Spleen (tissue), 11 donors: ENCODE measurements at regions not wholly inside any gene's neighbourhood (a gene's known extent, or its start where the extent isn't known, plus 50 kb on each side); places are given as distances from the start of the nearest gene placed in this dataset.

Experiments used
- DNase-seq: peaks from one replicate; pipeline ENCODE4 v3.0.0-alpha.2; 2020
- H3K27ac ChIP-seq, 8 donors: fragments of 200-600 bp; sonication (generic) in 7 of 8; 1 replicate in 4 of 8; 2 replicates in 4 of 8; pipeline versions ENCODE4 v1.5.0 to v1.8.0; 2016 to 2021; ENCODE audit warnings: inconsistent platforms in 4 of 8, mild to moderate bottlenecking in 4 of 8, moderate library complexity in 1 of 8
- H3K27me3 ChIP-seq, 7 donors: fragments of 200-600 bp; sonication (generic) in 6 of 7; replicated peaks in 1 of 7; 1 replicate in 4 of 7; 2 replicates in 3 of 7; pipeline versions ENCODE4 v1.5.0 to v1.8.0; 2016 to 2021; ENCODE audit warnings: inconsistent platforms in 3 of 7, mild to moderate bottlenecking in 1 of 7
- H3K36me3 ChIP-seq, 6 donors: fragments of 200-600 bp; sonication (generic) in 5 of 6; 1 replicate in 4 of 6; 2 replicates in 2 of 6; pipeline versions ENCODE4 v1.5.0 to v1.8.0; 2016 to 2021; ENCODE audit warnings: inconsistent platforms in 2 of 6
- H3K4me1 ChIP-seq, 6 donors: fragments of 200-600 bp; sonication (generic) in 5 of 6; 1 replicate in 3 of 6; 2 replicates in 3 of 6; pipeline versions ENCODE4 v1.5.0 to v1.8.0; 2016 to 2021; ENCODE audit warnings: inconsistent platforms in 3 of 6
- H3K4me3 ChIP-seq, 8 donors: fragments of 200-600 bp; sonication (generic) in 7 of 8; 1 replicate in 4 of 8; 2 replicates in 4 of 8; pipeline versions ENCODE4 v1.5.0 to v1.8.0; 2016 to 2021; ENCODE audit warnings: inconsistent platforms in 4 of 8, mild to moderate bottlenecking in 4 of 8, moderate library complexity in 2 of 8
- H3K9me3 ChIP-seq, 8 donors: fragments of 200-600 bp; sonication (generic) in 7 of 8; 1 replicate in 4 of 8; 2 replicates in 4 of 8; pipeline versions ENCODE4 v1.5.0 to v1.8.0; 2016 to 2021; ENCODE audit warnings: inconsistent platforms in 4 of 8
- POLR2A ChIP-seq, 3 donors: fragments of 450-650 bp; IDR thresholded peaks; one replicate each; pipeline ENCODE4 v1.5.1; 2017; ENCODE audit warnings: antibody characterized with exemption in 3 of 3, mild to moderate bottlenecking in 1 of 3
- POLR2AphosphoS5 ChIP-seq, 3 donors: sonication (generic); formaldehyde crosslinking; IDR thresholded peaks; one replicate each; pipeline ENCODE4 v1.5.1; 2017; ENCODE audit warnings: antibody characterized with exemption in 3 of 3
- WGBS, 5 donors: extraction: QIAGEN DNeasy Blood & Tissue Kit in 3 of 5; methylation state at CpG; one replicate each; pipeline versions ENCODE4 v1.1.5 to v1.1.7; 2013 to 2018; 5-methylcytosine and 5-hydroxymethylcytosine counted together
- intact Hi-C: fragments of 100-400 bp; cut with DNase I; formaldehyde crosslinking; loops from one replicate; pipeline ENCODE4 v1.15.0; 2023; ENCODE audit warnings: low total_unique reads
- TF ChIP-seq, protein P1 (sequence below), 11 experiments: fragments of 200-600 bp in 7 of 11; fragments of 450-650 bp in 4 of 11; sonication (generic) in 4 of 11; IDR thresholded peaks in 8 of 11; conservative IDR thresholded peaks in 3 of 11; 1 replicate in 7 of 11; 2 replicates in 4 of 11; pipeline versions ENCODE4 v1.4.0 to v1.8.0; 2016 to 2021; ENCODE audit warnings: antibody characterized with exemption in 11 of 11, inconsistent platforms in 4 of 11, mild to moderate bottlenecking in 1 of 11
- donor health status: healthy with polysubstance abuse.
- donor health status: DM: no; HTN: no; CAD: no; lungs with moderate emphysema.
- donor health status: DM: no; HTN: no; CAD: no.
- donor health status: Bipolar disorder and iron deficiency.
- donor health status: healthy.
- donor health status: DM: no; HTN: no; CAD: no.
- donor health status: DM: yes; HTN: yes; CAD: no.

DNA sequence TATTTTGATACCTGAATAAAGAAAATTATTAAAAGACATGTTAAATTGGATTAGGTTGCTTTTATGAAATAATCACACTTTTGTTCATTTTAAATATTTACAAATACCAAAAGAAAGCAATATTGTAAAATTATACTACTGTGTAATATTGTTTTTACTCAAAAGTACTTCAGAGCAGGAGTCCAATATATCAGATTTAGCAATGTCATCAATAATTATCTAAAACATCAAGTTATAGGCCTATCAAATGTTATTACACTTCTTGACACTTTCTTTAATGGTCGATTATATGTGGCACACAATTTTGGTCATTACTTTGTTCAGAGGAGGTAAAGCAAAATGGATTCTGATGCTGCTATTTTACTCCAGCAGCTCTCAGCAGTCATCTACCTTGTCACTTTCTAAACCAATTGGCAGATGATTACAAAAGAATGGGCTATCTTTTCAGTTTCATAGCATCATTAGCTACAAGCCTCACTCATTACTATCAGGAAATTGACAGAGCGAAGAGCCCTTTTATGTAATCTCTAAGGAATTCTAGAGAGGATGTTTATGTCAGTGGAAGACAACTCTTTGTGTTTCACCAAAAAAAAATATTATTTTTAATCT is 318.6 kb downstream of the PLOD2 start:
- Histone ChIP-seq H3K4me3 (no peak overlapping the region), H3K27ac (no peak overlapping the region), H3K9me3 (no peaks in the 10 kb centered on the region), H3K36me3 (no peaks in the 10 kb centered on the region), H3K27me3 (no peaks in the 10 kb centered on the region), H3K4me1 (no peaks in the 10 kb centered on the region)
- no peak for TF ChIP-seq POLR2A (IDR thresholded peaks at IDR 0.05)
- TF ChIP-seq, protein P1, sequence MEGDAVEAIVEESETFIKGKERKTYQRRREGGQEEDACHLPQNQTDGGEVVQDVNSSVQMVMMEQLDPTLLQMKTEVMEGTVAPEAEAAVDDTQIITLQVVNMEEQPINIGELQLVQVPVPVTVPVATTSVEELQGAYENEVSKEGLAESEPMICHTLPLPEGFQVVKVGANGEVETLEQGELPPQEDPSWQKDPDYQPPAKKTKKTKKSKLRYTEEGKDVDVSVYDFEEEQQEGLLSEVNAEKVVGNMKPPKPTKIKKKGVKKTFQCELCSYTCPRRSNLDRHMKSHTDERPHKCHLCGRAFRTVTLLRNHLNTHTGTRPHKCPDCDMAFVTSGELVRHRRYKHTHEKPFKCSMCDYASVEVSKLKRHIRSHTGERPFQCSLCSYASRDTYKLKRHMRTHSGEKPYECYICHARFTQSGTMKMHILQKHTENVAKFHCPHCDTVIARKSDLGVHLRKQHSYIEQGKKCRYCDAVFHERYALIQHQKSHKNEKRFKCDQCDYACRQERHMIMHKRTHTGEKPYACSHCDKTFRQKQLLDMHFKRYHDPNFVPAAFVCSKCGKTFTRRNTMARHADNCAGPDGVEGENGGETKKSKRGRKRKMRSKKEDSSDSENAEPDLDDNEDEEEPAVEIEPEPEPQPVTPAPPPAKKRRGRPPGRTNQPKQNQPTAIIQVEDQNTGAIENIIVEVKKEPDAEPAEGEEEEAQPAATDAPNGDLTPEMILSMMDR (IDR thresholded peaks at IDR 0.05 in 8 of 11, conservative IDR thresholded peaks at IDR 0.05 in 3 of 11): no peak
- TF ChIP-seq POLR2AphosphoS5 (IDR thresholded peaks at IDR 0.05): no peak
- no peak for DNase-seq
- intact Hi-C loops: no loop called here
- 73 to 87% (median 74%) methylated on average over 2 of the region's 2 CpGs for WGBS, 5 donors

DNA sequence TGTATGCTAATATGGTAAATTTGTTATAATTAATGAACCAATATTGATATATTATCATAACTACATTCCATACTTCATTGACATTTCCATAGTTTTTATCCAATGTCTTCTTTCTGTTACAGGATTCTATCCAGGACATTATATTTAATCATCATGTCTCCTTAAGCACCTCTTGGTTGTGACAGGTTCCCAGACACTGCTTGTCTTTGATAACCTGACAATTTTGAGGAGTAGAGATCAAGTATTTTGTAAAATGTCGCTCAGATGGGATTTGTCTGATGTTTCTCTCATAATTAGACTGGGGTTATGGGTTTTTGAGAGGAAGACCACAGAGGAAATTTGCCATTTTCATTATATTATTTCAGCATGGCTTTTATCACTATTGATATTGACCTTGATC is 317.4 kb downstream of the PLOD2 start:
- H3K36me3 ChIP-seq: no peaks in the 10 kb centered on the region
- 52 to 82% (median 72%) methylated on average over 1 of the region's 1 CpG for WGBS, 5 donors
- TF ChIP-seq POLR2AphosphoS5 (IDR thresholded peaks at IDR 0.05) (no peak), POLR2A (IDR thresholded peaks at IDR 0.05) (no peak)
- TF ChIP-seq, protein P1 (IDR thresholded peaks at IDR 0.05 in 8 of 11, conservative IDR thresholded peaks at IDR 0.05 in 3 of 11): no peak
- no peak overlapping the region for H3K4me3 ChIP-seq
- H3K9me3 ChIP-seq: no peaks in the 10 kb centered on the region
- H3K4me1 ChIP-seq: no peaks in the 10 kb centered on the region
- DNase-seq: no peak
- no peaks in the 10 kb centered on the region for H3K27me3 ChIP-seq
- intact Hi-C loops: no loop called here
- no peak overlapping the region for H3K27ac ChIP-seq

DNA sequence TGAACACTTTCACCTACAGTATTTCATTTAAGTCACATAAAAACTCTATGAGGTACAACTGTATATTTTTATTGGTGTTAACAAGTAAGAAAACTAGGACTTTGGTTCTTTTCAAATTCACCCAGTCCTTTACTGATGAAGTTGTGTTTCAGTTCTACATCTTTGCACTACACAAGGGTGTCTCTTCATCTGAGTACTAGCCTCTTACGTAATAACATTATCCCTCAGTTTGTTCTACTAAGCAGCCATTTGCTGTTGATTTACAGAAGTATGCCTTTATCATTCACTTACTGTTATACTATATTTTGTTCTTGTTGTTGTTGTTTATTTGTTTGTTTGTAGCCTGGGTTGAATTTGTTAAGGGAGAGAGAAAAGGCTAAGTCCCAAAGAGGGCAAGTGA is 311.9 kb downstream of the PLOD2 start:
- no peaks in the 10 kb centered on the region for H3K36me3 ChIP-seq
- H3K27ac ChIP-seq: no peak overlapping the region
- no peak for DNase-seq
- no peaks in the 10 kb centered on the region for H3K4me1 ChIP-seq
- no peaks in the 10 kb centered on the region for H3K27me3 ChIP-seq
- H3K4me3 ChIP-seq: no peak overlapping the region
- 82 to 98% (median 92%) methylated on average over 1 of the region's 1 CpG for WGBS, 5 donors
- H3K9me3 ChIP-seq: peaks cover 0 to 3% (median 0%) of the 10 kb centered on the region in 8 donors
- intact Hi-C loops: no loop called here
- TF ChIP-seq, protein P1 (IDR thresholded peaks at IDR 0.05 in 8 of 11, conservative IDR thresholded peaks at IDR 0.05 in 3 of 11): no peak
- TF ChIP-seq POLR2A (IDR thresholded peaks at IDR 0.05) (no peak), POLR2AphosphoS5 (IDR thresholded peaks at IDR 0.05) (no peak)

DNA sequence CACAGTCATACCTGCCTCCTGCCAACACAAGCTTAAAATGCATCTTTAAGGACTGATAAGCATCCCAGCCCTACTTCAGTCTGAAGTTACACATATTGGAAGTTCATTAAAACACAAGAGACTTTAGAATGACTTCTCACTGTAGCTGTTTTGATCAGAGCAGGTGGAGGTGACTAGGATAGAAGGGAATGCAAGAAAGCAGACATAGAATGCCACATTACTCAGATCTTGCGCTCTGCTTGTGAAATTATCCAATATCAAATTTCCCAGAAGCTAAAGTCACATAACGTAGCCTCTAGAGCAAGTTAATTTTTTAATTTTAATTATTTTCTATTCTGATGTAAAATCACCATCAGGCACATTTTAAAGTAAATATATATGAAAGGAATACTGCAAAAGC is 306.5 kb downstream of the PLOD2 start:
- TF ChIP-seq, protein P1 (IDR thresholded peaks at IDR 0.05 in 8 of 11, conservative IDR thresholded peaks at IDR 0.05 in 3 of 11): no peak
- TF ChIP-seq POLR2A (IDR thresholded peaks at IDR 0.05) (no peak), POLR2AphosphoS5 (IDR thresholded peaks at IDR 0.05) (no peak)
- intact Hi-C loops: no loop called here
- H3K4me1 ChIP-seq: no peaks in the 10 kb centered on the region
- DNase-seq: no peak
- H3K27me3 ChIP-seq: no peaks in the 10 kb centered on the region
- no peak overlapping the region for H3K4me3 ChIP-seq
- H3K9me3 ChIP-seq: peaks cover 0 to 3% (median 0%) of the 10 kb centered on the region in 8 donors
- WGBS, 5 donors: 74 to 89% (median 88%) methylated on average over 2 of the region's 2 CpGs
- H3K27ac ChIP-seq: no peak overlapping the region
- no peaks in the 10 kb centered on the region for H3K36me3 ChIP-seq
